HepG2 (cell line): ENCODE measurements at regions not wholly inside any gene's neighbourhood (a gene's known extent, or its start where the extent isn't known, plus 50 kb on each side); places are given as distances from the start of the nearest gene placed in this dataset.

ENCODE experiments used
- ATAC-seq: fragments of 200-7000 bp; cut with Tn5 transposase; 3 replicates; pipeline ENCODE4 v1.9.1; 2020; ENCODE audit warnings: mild to moderate bottlenecking, moderate library complexity
- BruUV-seq: library from RNA; stranded (reverse); fragments of 400-500 nt; replicated peaks from 2 replicates; lab custom pipeline; 2021; lab: Mats Ljungman, UMichigan
- CTCF ChIA-PET: fragments of 300-600 bp; formaldehyde crosslinking; extraction: SDS; loops from one replicate; lab custom pipeline; 2021; ENCODE audit warnings: low total read pairs, inconsistent platforms, low intra/inter-chr PET ratio; lab: Yijun Ruan, JAX
- POLR2A ChIA-PET: fragments of 350-600 bp; sonication (Branson Sonifier 250); formaldehyde crosslinking; loops from one replicate; lab custom pipeline; 2020; ENCODE audit warnings: antibody characterized with exemption, inconsistent platforms; lab: Yijun Ruan, JAX
- DNase-seq: peaks from one replicate; pipeline ENCODE4 v3.0.0-alpha.2; 2015; ENCODE audit warnings: low spot score
- FAIRE-seq: peaks from 3 replicates; lab custom pipeline; 2011; peaks lifted over from hg19 to GRCh38; lab: Jason Lieb, UNC
- H2AFZ ChIP-seq: one replicate; pipeline ENCODE4 v1.6.1; 2011; ENCODE audit warnings: low read length, inconsistent platforms
- H3K27ac ChIP-seq: fragments of 300-600 bp; 3 replicates; pipeline ENCODE4 v1.8.0; 2011; ENCODE audit warnings: mixed run types, mild to moderate bottlenecking, mixed read lengths, low read length, inconsistent platforms; ENCODE audit not compliant: insufficient read depth; ENCODE audit errors: extremely low read length
- H3K27me3 ChIP-seq, 2 experiments: fragments of 200-600 bp in 1 of 2; 2 replicates in 1 of 2; 3 replicates in 1 of 2; pipeline versions ENCODE4 v1.6.0 to v1.8.0; 2011; ENCODE audit warnings: low read length in 2 of 2, mild to moderate bottlenecking in 2 of 2, moderate library complexity in 2 of 2, inconsistent platforms in 1 of 2; ENCODE audit not compliant: insufficient read depth in 2 of 2, control insufficient read depth in 1 of 2
- H3K36me3 ChIP-seq, 2 experiments: fragments of 200-600 bp in 1 of 2; replicated peaks in 1 of 2; 2 replicates in 1 of 2; 3 replicates in 1 of 2; pipeline versions ENCODE4 v1.5.1 to v1.8.0; 2011; ENCODE audit warnings: low read length in 2 of 2, inconsistent platforms in 1 of 2; ENCODE audit not compliant: insufficient read depth in 2 of 2, control insufficient read depth in 1 of 2
- H3K4me1 ChIP-seq: 2 replicates; pipeline ENCODE4 v1.5.1; 2012; ENCODE audit warnings: low read length, inconsistent platforms; ENCODE audit not compliant: insufficient read depth
- H3K4me2 ChIP-seq: 2 replicates; pipeline ENCODE4 v1.6.0; 2011; ENCODE audit warnings: low read depth, low read length, inconsistent platforms
- H3K4me3 ChIP-seq, 3 experiments: fragments of 200-600 bp in 1 of 3; sonication (generic), shearing (Covaris generic) in 1 of 3; replicated peaks in 1 of 3; 2 replicates each; pipeline ENCODE4 v1.5.1; 2011 to 2016; ENCODE audit warnings: low read length in 3 of 3, inconsistent platforms in 2 of 3, low read depth in 2 of 3, mild to moderate bottlenecking in 2 of 3, control low read depth in 1 of 3, mixed read lengths in 1 of 3; ENCODE audit not compliant: insufficient read depth in 1 of 3
- H3K79me2 ChIP-seq: one replicate; pipeline ENCODE4 v1.6.1; 2011; ENCODE audit warnings: low read length, inconsistent platforms; ENCODE audit not compliant: insufficient read depth
- H3K9ac ChIP-seq: 2 replicates; pipeline ENCODE4 v1.6.0; 2011; ENCODE audit warnings: mild to moderate bottlenecking, low read depth, low read length, inconsistent platforms; ENCODE audit not compliant: insufficient read depth
- H3K9me3 ChIP-seq: 2 replicates; pipeline ENCODE4 v1.5.1; 2012; ENCODE audit warnings: mild to moderate bottlenecking, low read length
- H4K20me1 ChIP-seq: 2 replicates; pipeline ENCODE4 v1.6.0; 2011; ENCODE audit warnings: inconsistent platforms, mild to moderate bottlenecking, low read length, moderate library complexity; ENCODE audit not compliant: insufficient read depth
- ATF7 ChIP-seq, 2 experiments: fragments of 450-650 bp in 1 of 2; sonication (generic) in 1 of 2; formaldehyde crosslinking in 1 of 2; IDR thresholded peaks; 2 replicates each; pipeline versions ENCODE4 v1.4.0 to v1.6.1; 2016 to 2020; ENCODE audit warnings: antibody characterized with exemption in 1 of 2, mild to moderate bottlenecking in 1 of 2, missing genetic modification reagents in 1 of 2
- CEBPB ChIP-seq: IDR thresholded peaks from 2 replicates; pipeline ENCODE4 v1.6.1; 2011; ENCODE audit warnings: low read depth, low read length, improper control_type of control experiment, borderline replicate concordance
- CEBPG ChIP-seq: IDR thresholded peaks from 2 replicates; pipeline ENCODE4 v1.6.1; 2016
- DBP ChIP-seq: sonication (generic); formaldehyde crosslinking; IDR thresholded peaks from 2 replicates; pipeline ENCODE4 v1.4.0; 2020; ENCODE audit warnings: missing genetic modification reagents; ENCODE audit errors: not compliant biosample characterization
- RXRB ChIP-seq: IDR thresholded peaks from 2 replicates; pipeline ENCODE4 v1.6.1; 2016; ENCODE audit warnings: borderline replicate concordance, missing genetic modification reagents, missing compliant biosample characterization
- TOPORS ChIP-seq: sonication (generic); formaldehyde crosslinking; IDR thresholded peaks from 2 replicates; pipeline ENCODE4 v1.8.0; 2023; ENCODE audit warnings: mild to moderate bottlenecking, missing genetic modification reagents
- TRIM22 ChIP-seq: fragments of 450-650 bp; IDR thresholded peaks from 2 replicates; pipeline ENCODE4 v1.6.1; 2017
- ZBTB37 ChIP-seq: sonication (generic); formaldehyde crosslinking; IDR thresholded peaks from 2 replicates; pipeline ENCODE4 v1.4.0; 2020; ENCODE audit warnings: mild to moderate bottlenecking, missing genetic modification reagents
- ZSCAN31 ChIP-seq: sonication (generic); formaldehyde crosslinking; IDR thresholded peaks from 2 replicates; pipeline ENCODE4 v1.5.0; 2020; ENCODE audit warnings: low read depth, mild to moderate bottlenecking, missing genetic modification reagents
- WGBS: methylation state at CpG from one replicate; pipeline ENCODE4 v1.1.6; 2017; ENCODE audit warnings: low lambda C conversion rate; 5-methylcytosine and 5-hydroxymethylcytosine counted together
- in situ Hi-C: cut with HindIII; loops from 2 replicates; pipeline ENCODE4 v1.10.0; 2017; ENCODE audit warnings: low pct_unique_long_range_greater_than_20kb; ENCODE audit not compliant: extremely low pct_ligation_motif_present
- intact Hi-C: fragments of 100-400 bp; cut with micrococcal nuclease; formaldehyde crosslinking; loops from one replicate; pipeline ENCODE4 v1.10.0; 2022; ENCODE audit not compliant: unreplicated experiment

GRCh38 chr9:74071502-74071901 lies 425.6 kb upstream of the RORB start:
- no peak overlapping the region for H3K9ac ChIP-seq
- no peak overlapping the region for H2AFZ ChIP-seq
- no peak overlapping the region for H3K27ac ChIP-seq
- no peaks in the 10 kb centered on the region for H3K36me3 ChIP-seq
- H3K4me2 ChIP-seq: no peak overlapping the region
- intact Hi-C loops: no loop called here
- no peak for FAIRE-seq
- ChIA-PET CTCF (no interaction called here), POLR2A (no interaction called here)
- no peak for ATAC-seq
- no peaks in the 10 kb centered on the region for H4K20me1 ChIP-seq
- H3K4me1 ChIP-seq: no peaks in the 10 kb centered on the region
- H3K4me3 ChIP-seq: no peak overlapping the region
- no TSS peak for BruUV-seq
- H3K27me3 ChIP-seq: no peaks in the 10 kb centered on the region
- H3K9me3 ChIP-seq: peaks cover 13% of the 10 kb centered on the region; the same call in 1 of the 2 replicates
- no peaks in the 10 kb centered on the region for H3K79me2 ChIP-seq
- in situ Hi-C loops: no loop called here
- DNase-seq: no peak
- TF ChIP-seq CEBPG (CRISPR knock-in tag) (no peak), TOPORS (CRISPR knock-in tag) (no peak), CEBPB (0 out of 2 replicates have a peak, but pooled peaks have one; percentile 5), ATF7 (IDR thresholded peaks at IDR 0.05) (peak; percentile 67), ATF7 (CRISPR knock-in tag; IDR thresholded peaks at IDR 0.05) (no peak)

- Histone ChIP-seq H3K27ac (no peak overlapping the region), H3K4me3 (no peak overlapping the region), H3K9me3 (peaks cover 27% of the 10 kb centered on the region; the same call in 1 of the 2 replicates), H3K27me3 (no peaks in the 10 kb centered on the region), H3K9ac (no peak overlapping the region), H3K4me1 (no peaks in the 10 kb centered on the region), H3K4me2 (no peak overlapping the region), H4K20me1 (no peaks in the 10 kb centered on the region), H2AFZ (no peak overlapping the region), H3K79me2 (no peaks in the 10 kb centered on the region), H3K36me3 (no peaks in the 10 kb centered on the region)
- TF ChIP-seq ZSCAN31 (no peak), ZBTB37 (no peak), RXRB (CRISPR knock-in tag) (no peak), DBP (CRISPR knock-in tag) (no peak), TRIM22 (no peak)
- intact Hi-C loops (no loop called here), in situ Hi-C loops (no loop called here)
- ChIA-PET CTCF (no interaction called here), POLR2A (no interaction called here)
- ATAC-seq (no peak), FAIRE-seq (no peak), DNase-seq (no peak)
- no TSS peak for BruUV-seq
- WGBS: 21% methylated on average over 4 of the region's 7 CpGs
Measured at GRCh38 chr9:74073897-74074296, 423.2 kb upstream of the RORB start.
